ENCODE measurements at regions not wholly inside any gene's neighbourhood (a gene's known extent, or its start where the extent isn't known, plus 50 kb on each side); places are given as distances from the start of the nearest gene placed in this dataset.

- TF ChIP-seq PKNOX1 (IDR thresholded peaks at IDR 0.05), result peak; percentile 94
- TF ChIP-seq RCOR1 (IDR thresholded peaks at IDR 0.05; ENCODE audit: borderline replicate concordance in 1 of 2, low read depth in 2 of 2, low read length in 2 of 2), result 0 out of 4 replicates have a peak, but pooled peaks of 1 of the 2 experiments have one; percentile 33
- 0 out of 2 replicates have a peak, but pooled peaks have one; percentile 25 for TF ChIP-seq ZNF766 (CRISPR knock-in tag; conservative IDR thresholded peaks at IDR 0.05)
- TF ChIP-seq MAFG (tag; conservative IDR thresholded peaks at IDR 0.05), result peak; percentile 87
- TF ChIP-seq SOX6 (IDR thresholded peaks at IDR 0.05), result peak; percentile 35; the same call in 1 of the 2 replicates
- TF ChIP-seq BHLHE40 (IDR thresholded peaks at IDR 0.05; ENCODE audit: low read length), result 0 out of 2 replicates have a peak, but pooled peaks have one; percentile 16
- TF ChIP-seq ZNF778 (CRISPR knock-in tag; IDR thresholded peaks at IDR 0.05), result no peak
- no peak for TF ChIP-seq ZNF318 (IDR thresholded peaks at IDR 0.05; ENCODE audit: borderline replicate concordance in 1 of 2, low read depth in 1 of 2)
- peak; percentile 84 for TF ChIP-seq NFE2 (IDR thresholded peaks at IDR 0.05; ENCODE audit: low read depth)
- no peak for TF ChIP-seq BMI1 (IDR thresholded peaks at IDR 0.05; ENCODE audit: low read length)
- peak; percentile 77 for TF ChIP-seq C11orf30 (IDR thresholded peaks at IDR 0.05; ENCODE audit: low read depth)
- no peak for TF ChIP-seq ZFP30 (CRISPR knock-in tag; IDR thresholded peaks at IDR 0.05; ENCODE audit: borderline replicate concordance)
- TF ChIP-seq MAFK (IDR thresholded peaks at IDR 0.05; ENCODE audit: low read length), result peak; percentile 55; the same call in 1 of the 2 replicates
- no peak for TF ChIP-seq ZNF263 (CRISPR knock-in tag; IDR thresholded peaks at IDR 0.05; ENCODE audit: borderline replicate concordance)
- no peak for TF ChIP-seq MBD1 (CRISPR knock-in tag; IDR thresholded peaks at IDR 0.05)
- TF ChIP-seq SP1 (CRISPR knock-in tag; IDR thresholded peaks at IDR 0.05), result no peak
- TF ChIP-seq TCF15 (CRISPR knock-in tag; IDR thresholded peaks at IDR 0.05), result no peak
These were observed 134.0 kb upstream of the MYO10 start (continued) for GRCh38 chr5:17069995-17070511.
